ENCODE measurements at regions not wholly inside any gene's neighbourhood (a gene's known extent, or its start where the extent isn't known, plus 50 kb on each side); places are given as distances from the start of the nearest gene placed in this dataset.

DNA sequence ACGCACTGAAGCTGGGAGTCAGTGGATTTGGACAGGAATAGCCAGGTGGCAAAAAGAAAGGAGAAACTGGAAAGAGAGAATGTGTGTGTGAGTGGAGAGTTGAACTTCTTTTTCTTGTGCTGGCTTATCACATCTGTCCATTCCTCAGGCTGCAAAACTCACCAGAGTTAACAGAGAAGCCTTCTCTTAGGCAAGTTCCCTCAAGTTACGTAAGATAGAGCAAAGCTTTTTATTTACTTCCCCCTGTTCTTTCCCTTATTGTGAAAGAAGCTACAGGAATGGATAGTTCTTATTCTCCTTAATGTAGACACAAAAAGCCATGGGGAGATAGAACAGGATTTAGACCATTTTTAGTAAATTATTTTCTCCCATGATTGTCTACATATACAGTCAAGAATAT is 188.6 kb downstream of the BMP2 start:
- no peak for TF ChIP-seq EZH2phosphoT487 (IDR thresholded peaks at IDR 0.05; ENCODE audit: borderline replicate concordance)
- no peak for TF ChIP-seq CTCF (conservative IDR thresholded peaks at IDR 0.05; ENCODE audit: low read length)
